Thymus (tissue), 11 donors: ENCODE measurements at regions not wholly inside any gene's neighbourhood (a gene's known extent, or its start where the extent isn't known, plus 50 kb on each side); places are given as distances from the start of the nearest gene placed in this dataset.

Experiments used
- DNase-seq, 9 donors: peaks; one replicate each; pipeline ENCODE4 v3.0.0-alpha.2; 2013; ENCODE audit warnings: low spot score in 9 of 9, low read depth in 6 of 9, missing footprints in 1 of 9
- H3K27ac ChIP-seq, 2 donors: one replicate each; pipeline ENCODE4 v1.5.1; 2013; ENCODE audit warnings: control low read depth in 1 of 2, low read depth in 1 of 2, low read length in 1 of 2, mild to moderate bottlenecking in 1 of 2, moderate library complexity in 1 of 2
- H3K27me3 ChIP-seq, 2 donors: one replicate each; pipeline ENCODE4 v1.5.1; 2013; ENCODE audit warnings: low read length in 1 of 2; ENCODE audit not compliant: control insufficient read depth in 2 of 2, insufficient read depth in 1 of 2
- H3K36me3 ChIP-seq, 2 donors: one replicate each; pipeline ENCODE4 v1.5.1; 2013; ENCODE audit warnings: low read length in 1 of 2, mild to moderate bottlenecking in 1 of 2, moderate library complexity in 1 of 2; ENCODE audit not compliant: control insufficient read depth in 2 of 2, insufficient read depth in 2 of 2
- H3K4me1 ChIP-seq, 2 donors: one replicate each; pipeline ENCODE4 v1.5.1; 2013; ENCODE audit warnings: low read length in 2 of 2; ENCODE audit not compliant: control insufficient read depth in 2 of 2, insufficient read depth in 2 of 2
- H3K4me3 ChIP-seq, 2 donors: one replicate each; pipeline ENCODE4 v1.5.1; 2013; ENCODE audit warnings: low read length in 2 of 2, control low read depth in 1 of 2, mild to moderate bottlenecking in 1 of 2
- H3K9me3 ChIP-seq, 2 donors: one replicate each; pipeline ENCODE4 v1.5.1; 2013; ENCODE audit warnings: low read length in 1 of 2, mild to moderate bottlenecking in 1 of 2; ENCODE audit not compliant: control insufficient read depth in 2 of 2, insufficient read depth in 1 of 2
- WGBS: extraction: QIAGEN DNeasy Blood & Tissue Kit; methylation state at CpG from one replicate; pipeline ENCODE4 v1.1.7; 2013; 5-methylcytosine and 5-hydroxymethylcytosine counted together
- donor health status: healthy.

DNA sequence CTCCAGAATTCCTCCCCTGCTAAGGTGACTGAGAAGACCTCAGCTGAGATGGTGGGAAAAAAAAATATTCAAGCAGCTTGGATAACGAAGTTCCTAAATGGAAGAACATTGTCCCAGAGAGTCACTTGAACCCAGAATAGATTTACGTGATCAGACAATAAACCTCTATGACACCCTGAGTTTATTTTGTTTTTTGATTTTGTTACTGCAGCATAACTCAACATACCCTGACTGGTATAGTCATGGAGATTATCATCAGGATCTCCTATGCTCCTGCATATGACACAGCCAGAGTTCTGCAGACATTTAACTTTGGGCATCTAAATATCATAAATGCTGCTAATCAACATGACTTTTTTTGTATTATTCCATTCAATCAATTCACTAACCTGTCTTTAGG, 282.9 kb downstream of the RASEF start:
- H3K9me3 ChIP-seq, result no peaks in the 10 kb centered on the region

GRCh38 chr9:82781921-82782392, 281.0 kb downstream of the RASEF start:
- WGBS, result 96% methylated on average over 6 of the region's 6 CpGs
- Histone ChIP-seq H3K36me3 (no peaks in the 10 kb centered on the region), H3K27me3 (no peaks in the 10 kb centered on the region), H3K4me1 (peaks cover 0 to 2% of the 10 kb centered on the region in 2 donors), H3K27ac (no peak overlapping the region), H3K9me3 (no peaks in the 10 kb centered on the region), H3K4me3 (no peak overlapping the region)
- no peak for DNase-seq

More for the DNA sequence above, 282.9 kb downstream of the RASEF start:
- H3K36me3 ChIP-seq, result no peaks in the 10 kb centered on the region
- DNase-seq, result no peak
- H3K4me1 ChIP-seq, result peaks cover 0 to 2% of the 10 kb centered on the region in 2 donors
- no peak overlapping the region for H3K4me3 ChIP-seq
- no peak overlapping the region for H3K27ac ChIP-seq
- WGBS, result 92% methylated on average over 2 of the region's 2 CpGs
- H3K27me3 ChIP-seq, result no peaks in the 10 kb centered on the region

DNA sequence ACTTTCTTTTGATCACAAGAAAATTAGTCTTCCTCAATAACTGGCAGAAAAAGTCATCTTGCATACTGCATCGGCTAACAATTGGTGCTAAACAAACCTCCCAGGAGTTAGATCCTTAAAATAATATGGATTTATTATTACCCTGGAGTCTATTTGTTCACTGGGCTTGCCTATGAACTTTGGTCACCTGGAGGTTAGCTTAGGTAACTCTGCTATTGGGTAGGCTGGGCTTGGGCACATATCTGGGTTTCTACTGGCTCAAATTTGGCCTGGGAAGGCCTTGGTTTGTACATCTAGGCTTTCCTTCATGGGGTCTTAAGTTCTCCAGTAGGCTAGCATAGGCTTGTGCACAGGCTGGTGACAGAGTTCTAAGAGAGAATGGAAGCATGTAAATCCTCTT, 279.9 kb downstream of the RASEF start:
- WGBS, result 100% methylated on average over 1 of the region's 1 CpG
- no peak overlapping the region for H3K4me3 ChIP-seq
- peaks cover 0 to 2% of the 10 kb centered on the region in 2 donors for H3K4me1 ChIP-seq
- no peak for DNase-seq
- no peaks in the 10 kb centered on the region for H3K9me3 ChIP-seq
- H3K27ac ChIP-seq, result no peak overlapping the region
- H3K27me3 ChIP-seq, result no peaks in the 10 kb centered on the region
- no peaks in the 10 kb centered on the region for H3K36me3 ChIP-seq

- H3K4me3 ChIP-seq, result no peak overlapping the region
- no peaks in the 10 kb centered on the region for H3K27me3 ChIP-seq
- H3K27ac ChIP-seq, result no peak overlapping the region
- H3K4me1 ChIP-seq, result peaks cover 0 to 2% of the 10 kb centered on the region in 2 donors
- no peaks in the 10 kb centered on the region for H3K9me3 ChIP-seq
- WGBS, result 95% methylated on average over 1 of the region's 1 CpG
- no peak for DNase-seq
- no peaks in the 10 kb centered on the region for H3K36me3 ChIP-seq
Observed at GRCh38 chr9:82784589-82784988, 278.4 kb downstream of the RASEF start.

DNA sequence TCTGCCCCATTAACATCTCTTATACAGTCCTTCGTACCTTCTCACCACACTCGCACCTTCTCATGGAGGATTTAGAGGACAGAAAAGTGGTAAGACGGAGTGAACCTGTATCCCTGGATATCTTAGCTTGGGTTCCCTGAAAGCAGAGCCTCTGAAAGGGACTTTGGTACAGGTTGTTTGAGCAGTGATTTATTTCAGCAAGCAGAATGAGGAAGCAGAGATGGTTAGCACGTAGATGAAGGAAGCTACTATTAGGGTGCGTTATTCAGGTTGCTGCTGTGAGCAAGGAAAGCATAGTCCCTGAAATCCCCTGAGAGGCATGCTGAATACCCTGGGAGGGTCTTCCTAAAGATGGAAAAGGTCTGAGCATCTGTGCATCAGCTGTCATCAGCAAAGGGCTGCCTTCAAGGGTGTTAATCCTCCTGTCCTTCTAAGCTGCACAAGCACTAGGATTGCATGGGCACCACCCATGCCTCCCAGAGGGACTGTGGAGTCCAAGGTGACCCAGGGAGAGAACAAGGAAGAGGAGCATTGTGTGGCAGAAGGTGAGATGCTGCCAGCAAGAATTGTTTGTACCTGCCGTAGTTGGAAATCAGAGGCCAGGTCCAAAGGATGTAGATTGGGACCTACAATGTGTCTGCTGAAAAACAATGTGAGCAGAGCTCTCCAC, 273.7 kb downstream of the RASEF start:
- H3K9me3 ChIP-seq, result no peaks in the 10 kb centered on the region
- H3K27ac ChIP-seq, result no peak overlapping the region
- WGBS, result 95% methylated on average over 6 of the region's 6 CpGs
- no peak overlapping the region for H3K4me3 ChIP-seq
- H3K4me1 ChIP-seq, result peaks cover 4 to 7% of the 10 kb centered on the region in 2 donors
- DNase-seq, result no peak
- no peaks in the 10 kb centered on the region for H3K27me3 ChIP-seq
- H3K36me3 ChIP-seq, result no peaks in the 10 kb centered on the region

DNA sequence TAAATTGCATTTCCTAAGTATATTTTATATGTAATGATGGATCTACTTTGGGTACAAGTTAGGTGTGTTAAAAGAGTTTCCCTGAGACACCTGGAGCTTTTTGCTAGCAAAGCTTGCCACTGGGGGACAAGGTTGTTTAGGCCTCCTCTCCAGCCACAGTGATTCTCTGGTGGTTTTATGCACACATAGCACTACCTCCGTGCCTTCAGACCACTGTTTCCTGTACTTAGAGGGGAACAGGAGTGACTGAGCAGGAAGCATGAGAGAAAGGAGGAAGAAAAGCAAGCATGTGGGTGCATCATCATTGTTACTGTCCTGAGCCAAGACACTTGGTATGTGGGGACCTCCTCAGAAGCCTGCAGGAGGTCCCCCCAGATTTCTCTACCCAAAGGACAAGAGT, 272.1 kb downstream of the RASEF start:
- no peaks in the 10 kb centered on the region for H3K27me3 ChIP-seq
- no peak overlapping the region for H3K4me3 ChIP-seq
- H3K36me3 ChIP-seq, result no peaks in the 10 kb centered on the region
- 0% methylated on average over 1 of the region's 1 CpG for whole genome bisulfite sequencing
- H3K9me3 ChIP-seq, result no peaks in the 10 kb centered on the region
- no peak overlapping the region for H3K27ac ChIP-seq
- peak in 6 of 9 donors; percentile 9 to 62 (median 28) for DNase-seq
- H3K4me1 ChIP-seq, result peaks cover 4 to 7% of the 10 kb centered on the region in 2 donors

- WGBS, result 68% methylated on average over 2 of the region's 2 CpGs
- Histone ChIP-seq H3K27me3 (no peaks in the 10 kb centered on the region), H3K4me3 (no peak overlapping the region), H3K36me3 (no peaks in the 10 kb centered on the region), H3K4me1 (peaks cover 4 to 7% of the 10 kb centered on the region in 2 donors), H3K27ac (no peak overlapping the region), H3K9me3 (no peaks in the 10 kb centered on the region)
- no peak for DNase-seq
Observed at GRCh38 chr9:82791692-82792091, 271.2 kb downstream of the RASEF start.

- Histone ChIP-seq H3K27me3 (no peaks in the 10 kb centered on the region), H3K4me1 (no peaks in the 10 kb centered on the region), H3K36me3 (no peaks in the 10 kb centered on the region), H3K27ac (no peak overlapping the region), H3K4me3 (no peak overlapping the region), H3K9me3 (no peaks in the 10 kb centered on the region)
- 72% methylated on average over 3 of the region's 3 CpGs for WGBS
- no peak for DNase-seq
Observed at GRCh38 chr9:82797534-82797933, 265.4 kb downstream of the RASEF start.

DNA sequence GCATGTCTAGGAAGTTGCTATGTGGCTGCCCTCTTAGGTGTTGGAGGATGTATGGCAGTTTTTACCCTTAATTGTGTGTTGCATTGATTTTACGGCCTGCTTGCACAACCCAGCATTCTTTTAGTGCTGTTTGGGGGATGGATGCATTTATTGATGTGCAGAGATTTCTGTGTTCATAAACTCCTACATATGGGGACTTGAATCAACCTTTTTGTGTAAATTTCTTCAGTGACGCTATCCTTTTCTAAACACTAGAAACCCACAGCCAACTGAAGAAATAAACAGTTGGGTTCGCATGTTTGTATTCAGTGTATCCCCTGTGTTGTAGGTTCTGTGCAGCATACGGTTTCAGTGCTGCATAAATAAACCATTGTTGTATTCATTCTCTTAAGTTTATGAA, 263.7 kb downstream of the RASEF start:
- no peaks in the 10 kb centered on the region for H3K27me3 ChIP-seq
- no peak overlapping the region for H3K4me3 ChIP-seq
- H3K36me3 ChIP-seq, result no peaks in the 10 kb centered on the region
- no peaks in the 10 kb centered on the region for H3K9me3 ChIP-seq
- WGBS, result 98% methylated on average over 4 of the region's 4 CpGs
- no peak for DNase-seq
- H3K4me1 ChIP-seq, result no peaks in the 10 kb centered on the region
- no peak overlapping the region for H3K27ac ChIP-seq
